HFFc6 (cell line): ENCODE measurements at regions not wholly inside any gene's neighbourhood (a gene's known extent, or its start where the extent isn't known, plus 50 kb on each side); places are given as distances from the start of the nearest gene placed in this dataset.

Source experiments
- DNase-seq: peaks from one replicate; pipeline ENCODE4 v3.0.0-alpha.2; 2018
- H3K27ac Mint-ChIP-seq: 2 replicates; pipeline ENCODE4 v1.8.0; 2020; ENCODE audit warnings: mild to moderate bottlenecking, mixed read lengths
- H3K27me3 Mint-ChIP-seq: 2 replicates; pipeline ENCODE4 v1.8.0; 2021; ENCODE audit warnings: mild to moderate bottlenecking, moderate library complexity, mixed read lengths; ENCODE audit not compliant: insufficient read depth
- H3K36me3 Mint-ChIP-seq: 2 replicates; pipeline ENCODE4 v1.8.0; 2021; ENCODE audit warnings: low read depth, mixed read lengths
- H3K4me1 Mint-ChIP-seq: 2 replicates; pipeline ENCODE4 v1.8.0; 2020; ENCODE audit warnings: low read depth, mixed read lengths
- H3K4me3 Mint-ChIP-seq: 2 replicates; pipeline ENCODE4 v1.8.0; 2020; ENCODE audit warnings: mild to moderate bottlenecking, moderate library complexity, mixed read lengths
- H3K9me3 Mint-ChIP-seq: 2 replicates; pipeline ENCODE4 v1.8.0; 2020; ENCODE audit warnings: mild to moderate bottlenecking, mixed read lengths
- TF ChIP-seq, protein P1 (sequence below): fragments of 200-600 bp; sonication (generic); IDR thresholded peaks from 2 replicates; pipeline ENCODE4 v1.5.0; 2021; ENCODE audit warnings: antibody characterized with exemption, mild to moderate bottlenecking

DNA sequence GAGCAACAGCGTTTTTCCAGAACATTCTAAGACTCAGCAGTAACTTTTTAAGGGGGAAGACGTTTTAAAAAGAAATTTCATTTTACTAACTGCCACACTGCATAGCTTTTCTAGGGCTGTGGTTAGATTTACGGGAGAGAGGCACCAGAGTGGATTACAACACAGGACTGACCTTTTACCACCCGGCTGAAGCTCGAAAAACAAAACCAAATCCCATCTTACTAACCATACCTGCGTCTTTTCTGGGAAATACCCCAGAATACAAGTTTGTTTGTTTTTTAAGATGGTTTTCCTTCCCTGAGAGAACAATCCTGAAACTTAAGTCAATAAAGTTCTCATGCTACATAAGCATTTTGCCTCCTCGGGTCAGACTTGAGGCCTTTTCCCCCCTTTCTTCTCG, 209.3 kb upstream of the SOX4 start:
- TF ChIP-seq, protein P1, sequence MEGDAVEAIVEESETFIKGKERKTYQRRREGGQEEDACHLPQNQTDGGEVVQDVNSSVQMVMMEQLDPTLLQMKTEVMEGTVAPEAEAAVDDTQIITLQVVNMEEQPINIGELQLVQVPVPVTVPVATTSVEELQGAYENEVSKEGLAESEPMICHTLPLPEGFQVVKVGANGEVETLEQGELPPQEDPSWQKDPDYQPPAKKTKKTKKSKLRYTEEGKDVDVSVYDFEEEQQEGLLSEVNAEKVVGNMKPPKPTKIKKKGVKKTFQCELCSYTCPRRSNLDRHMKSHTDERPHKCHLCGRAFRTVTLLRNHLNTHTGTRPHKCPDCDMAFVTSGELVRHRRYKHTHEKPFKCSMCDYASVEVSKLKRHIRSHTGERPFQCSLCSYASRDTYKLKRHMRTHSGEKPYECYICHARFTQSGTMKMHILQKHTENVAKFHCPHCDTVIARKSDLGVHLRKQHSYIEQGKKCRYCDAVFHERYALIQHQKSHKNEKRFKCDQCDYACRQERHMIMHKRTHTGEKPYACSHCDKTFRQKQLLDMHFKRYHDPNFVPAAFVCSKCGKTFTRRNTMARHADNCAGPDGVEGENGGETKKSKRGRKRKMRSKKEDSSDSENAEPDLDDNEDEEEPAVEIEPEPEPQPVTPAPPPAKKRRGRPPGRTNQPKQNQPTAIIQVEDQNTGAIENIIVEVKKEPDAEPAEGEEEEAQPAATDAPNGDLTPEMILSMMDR, result no peak
- H3K27me3 Mint-ChIP-seq, result peaks cover 5% of the 10 kb centered on the region
- no peak overlapping the region for H3K4me3 Mint-ChIP-seq
- H3K4me1 Mint-ChIP-seq, result no peaks in the 10 kb centered on the region
- H3K27ac Mint-ChIP-seq, result no peak overlapping the region
- no peak for DNase-seq
- H3K9me3 Mint-ChIP-seq, result no peaks in the 10 kb centered on the region
- no peaks in the 10 kb centered on the region for H3K36me3 Mint-ChIP-seq

DNA sequence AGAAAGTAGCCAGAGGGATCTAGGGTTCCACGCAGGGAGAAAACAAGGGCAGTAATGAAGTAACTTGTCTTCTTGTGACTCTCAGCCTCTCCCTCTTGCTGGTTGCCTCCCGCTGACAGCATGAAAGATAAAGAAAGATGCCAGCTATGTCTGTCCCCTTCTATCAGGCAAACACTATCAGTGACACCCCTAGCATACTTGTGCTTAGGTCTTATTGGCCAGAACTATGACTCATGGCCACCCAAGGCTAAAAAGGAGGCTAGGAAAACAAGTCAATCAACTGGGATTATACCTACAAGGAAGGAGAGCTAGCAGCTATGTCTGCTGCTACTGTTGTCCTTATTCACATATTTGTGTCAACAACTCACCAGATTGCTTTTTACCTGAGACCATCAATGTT, 206.8 kb upstream of the SOX4 start:
- TF ChIP-seq, protein P1, result no peak
- DNase-seq, result no peak
- Mint-ChIP-seq H3K27me3 (peaks cover 2% of the 10 kb centered on the region; the same call in 1 of the 2 replicates), H3K36me3 (no peaks in the 10 kb centered on the region), H3K9me3 (no peaks in the 10 kb centered on the region), H3K27ac (no peak overlapping the region), H3K4me1 (no peaks in the 10 kb centered on the region), H3K4me3 (no peak overlapping the region)

DNA sequence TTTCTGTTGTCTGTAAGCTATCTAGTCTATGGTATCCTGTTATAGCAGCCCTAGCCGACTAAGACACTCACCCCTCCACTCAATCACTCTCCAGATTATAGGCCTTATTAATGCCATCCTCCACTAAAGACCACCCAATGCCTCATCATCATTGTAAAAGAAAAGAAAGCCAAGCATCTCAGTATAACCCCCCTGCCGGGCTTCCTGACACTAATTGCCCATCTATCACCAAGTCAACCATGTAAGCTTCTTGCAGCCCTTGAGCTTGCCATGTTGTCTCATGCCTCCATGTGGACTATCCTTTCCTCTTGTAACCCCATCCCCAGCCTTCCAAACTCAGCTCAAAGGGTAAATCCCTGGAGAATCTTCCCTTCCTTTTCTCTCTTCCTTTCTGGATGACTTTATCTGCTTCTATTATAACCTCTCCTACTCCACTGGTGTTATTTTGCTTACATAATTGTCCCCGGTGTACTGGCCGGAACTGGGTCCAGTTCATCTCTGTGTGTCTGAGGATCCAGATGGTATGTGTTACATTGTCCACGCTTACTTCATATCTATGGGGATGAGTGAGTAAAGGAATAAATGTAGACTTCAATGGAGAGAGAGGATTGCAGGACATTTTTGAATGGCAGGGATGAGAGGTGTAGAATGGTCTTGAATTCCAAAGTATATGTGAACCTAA, 202.9 kb upstream of the SOX4 start:
- no peak for DNase-seq
- H3K4me3 Mint-ChIP-seq, result no peak overlapping the region
- no peaks in the 10 kb centered on the region; the same call in 1 of the 2 replicates for H3K9me3 Mint-ChIP-seq
- H3K36me3 Mint-ChIP-seq, result no peaks in the 10 kb centered on the region
- H3K4me1 Mint-ChIP-seq, result peaks cover 5% of the 10 kb centered on the region; the same call in 1 of the 2 replicates
- H3K27ac Mint-ChIP-seq, result no peak overlapping the region
- TF ChIP-seq, protein P1, result no peak
- H3K27me3 Mint-ChIP-seq, result peaks cover 4% of the 10 kb centered on the region; the same call in 1 of the 2 replicates

DNA sequence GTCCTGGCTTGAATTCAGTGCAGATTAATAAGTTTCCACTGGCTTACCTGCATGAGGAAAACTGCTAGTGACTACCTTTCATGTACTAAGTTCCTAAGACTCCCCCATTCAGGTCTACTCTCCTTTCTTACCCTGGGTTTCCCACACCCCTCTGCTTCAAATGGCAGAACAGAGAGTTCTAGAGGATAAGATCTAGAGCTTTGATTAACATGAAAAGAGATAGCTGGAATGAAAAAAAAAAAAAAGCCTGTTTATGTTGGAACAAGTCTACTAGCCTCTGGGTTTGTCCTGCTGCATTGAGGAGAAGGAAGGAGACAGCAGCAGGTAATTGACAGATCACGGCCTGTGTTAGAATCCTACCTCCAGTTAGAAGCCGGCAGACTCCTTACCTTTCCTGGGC, 201.4 kb upstream of the SOX4 start:
- Mint-ChIP-seq H3K9me3 (no peaks in the 10 kb centered on the region; the same call in 1 of the 2 replicates), H3K27ac (no peak overlapping the region), H3K4me1 (peaks cover 15% of the 10 kb centered on the region), H3K27me3 (peaks cover 4% of the 10 kb centered on the region; the same call in 1 of the 2 replicates), H3K36me3 (no peaks in the 10 kb centered on the region), H3K4me3 (no peak overlapping the region)
- TF ChIP-seq, protein P1, result no peak
- DNase-seq, result no peak

DNA sequence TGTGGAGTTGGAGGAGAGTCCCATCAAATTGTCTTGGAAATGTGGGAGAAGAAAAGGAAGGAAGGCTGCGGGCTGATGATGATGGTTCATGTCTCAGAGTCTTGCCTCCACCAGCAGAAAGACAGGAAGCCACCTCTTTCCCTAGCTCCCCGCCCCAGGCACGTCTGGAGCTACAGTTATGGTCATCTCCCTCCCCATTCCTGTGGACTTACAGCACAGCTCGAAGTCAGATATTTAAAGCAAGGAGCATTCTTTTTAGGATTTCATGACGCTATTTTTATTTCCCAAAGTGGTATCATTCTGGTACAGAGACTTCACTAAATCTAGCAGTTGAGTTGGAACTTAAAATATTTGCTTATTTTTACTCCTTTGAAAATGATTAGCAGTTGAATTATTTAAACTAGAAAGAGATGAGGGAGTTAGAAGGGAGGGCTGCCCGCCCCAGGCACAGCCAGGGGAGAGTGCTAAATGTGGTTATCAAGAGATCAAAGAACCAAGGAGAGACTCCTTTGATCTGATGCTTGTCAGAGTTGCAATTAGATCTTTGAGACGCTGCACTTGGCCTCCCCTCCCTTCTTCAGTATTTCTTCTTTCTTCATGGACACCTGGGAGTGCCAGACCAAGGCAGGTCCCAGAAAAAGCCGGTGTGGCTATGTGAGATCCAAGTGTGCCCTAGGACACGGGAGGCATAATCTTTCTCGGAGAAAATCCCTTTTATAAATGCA, 199.9 kb upstream of the SOX4 start:
- H3K36me3 Mint-ChIP-seq, result no peaks in the 10 kb centered on the region
- H3K9me3 Mint-ChIP-seq, result no peaks in the 10 kb centered on the region; the same call in 1 of the 2 replicates
- H3K27me3 Mint-ChIP-seq, result peaks cover 4% of the 10 kb centered on the region; the same call in 1 of the 2 replicates
- no peak for DNase-seq
- TF ChIP-seq, protein P1, result no peak
- no peak overlapping the region for H3K27ac Mint-ChIP-seq
- H3K4me3 Mint-ChIP-seq, result no peak overlapping the region
- H3K4me1 Mint-ChIP-seq, result peaks cover 15% of the 10 kb centered on the region
